A549 (cell line): ENCODE measurements at regions not wholly inside any gene's neighbourhood (a gene's known extent, or its start where the extent isn't known, plus 50 kb on each side); places are given as distances from the start of the nearest gene placed in this dataset.

Experiments used
- ATAC-seq, 2 experiments: fragments of 200-7000 bp in 1 of 2; fragments of >200 bp in 1 of 2; cut with Nextera tagmentation in 1 of 2; cut with Tn5 transposase in 1 of 2; 3 replicates each; pipeline versions ENCODE4 v1.8.0 to v1.9.1; 2018 to 2020; ENCODE audit warnings: mild to moderate bottlenecking in 1 of 2, moderate library complexity in 1 of 2
- CTCF ChIA-PET: fragments of 300-600 bp; sonication (Branson Sonifier 250); formaldehyde crosslinking; extraction: SDS; loops from one replicate; lab custom pipeline; 2021; ENCODE audit warnings: antibody characterized with exemption, inconsistent platforms; lab: Yijun Ruan, JAX
- POLR2A ChIA-PET: fragments of 350-600 bp; formaldehyde crosslinking; extraction: SDS; loops from one replicate; lab custom pipeline; 2021; ENCODE audit warnings: antibody characterized with exemption, inconsistent platforms; lab: Yijun Ruan, JAX
- DNase-seq, 2 experiments: peaks; one replicate each; pipeline versions ENCODE4 v3.0.0 to v3.0.0-alpha.2; 2011 to 2016; ENCODE audit warnings: low read depth in 1 of 2, low spot score in 1 of 2
- FAIRE-seq: peaks from 2 replicates; lab custom pipeline; 2011; peaks lifted over from hg19 to GRCh38; lab: Jason Lieb, UNC
- H3K27ac ChIP-seq, 2 experiments: fragments of >200 bp; sonication (Bioruptor Twin); formaldehyde crosslinking; 3 replicates each; pipeline ENCODE4 v1.5.1; 2016 to 2017
- H3K4me1 ChIP-seq: fragments of >200 bp; sonication (Bioruptor Twin); formaldehyde crosslinking; 3 replicates; pipeline ENCODE4 v1.6.1; 2016
- H3K4me2 ChIP-seq: fragments of >200 bp; sonication (Bioruptor Twin); formaldehyde crosslinking; 3 replicates; pipeline ENCODE4 v1.6.1; 2016
- H3K4me3 ChIP-seq: fragments of >200 bp; sonication (Bioruptor Twin); formaldehyde crosslinking; 3 replicates; pipeline ENCODE4 v1.5.1; 2016
- H3K9me3 ChIP-seq: fragments of >200 bp; sonication (Bioruptor Twin); formaldehyde crosslinking; 3 replicates; pipeline ENCODE4 v1.6.1; 2016
- BHLHE40 ChIP-seq: IDR thresholded peaks from 2 replicates; pipeline ENCODE4 v1.6.1; 2012; ENCODE audit warnings: low read depth, low read length, inconsistent platforms
- CEBPB ChIP-seq, 2 experiments: fragments of >200 bp in 1 of 2; sonication (Bioruptor Twin) in 1 of 2; formaldehyde crosslinking in 1 of 2; IDR thresholded peaks; 2 replicates each; pipeline ENCODE4 v1.6.1; 2012 to 2016
- CHD2 ChIP-seq: fragments of 150-350 bp; IDR thresholded peaks from 2 replicates; pipeline ENCODE4 v1.6.1; 2014; ENCODE audit warnings: low read length; ENCODE audit not compliant: partially characterized antibody
- EHMT2 ChIP-seq: fragments of 200-600 bp; sonication (generic); IDR thresholded peaks from 2 replicates; pipeline ENCODE4 v1.6.1; 2016; ENCODE audit warnings: antibody characterized with exemption, low read depth, mild to moderate bottlenecking, moderate library complexity
- ELK1 ChIP-seq: fragments of 150-350 bp; IDR thresholded peaks from 2 replicates; pipeline ENCODE4 v1.6.1; 2014; ENCODE audit warnings: low read depth, mild to moderate bottlenecking, low read length
- EP300 ChIP-seq, 2 experiments: fragments of >200 bp; sonication (Bioruptor Twin); formaldehyde crosslinking; IDR thresholded peaks; 2 replicates in 1 of 2; 3 replicates in 1 of 2; pipeline ENCODE4 v1.6.1; 2016 to 2017
- FOSL2 ChIP-seq, 2 experiments: fragments of 450-650 bp in 1 of 2; fragments of >200 bp in 1 of 2; sonication (Bioruptor Twin) in 1 of 2; formaldehyde crosslinking; IDR thresholded peaks; 2 replicates each; pipeline versions ENCODE4 v1.5.0 to v1.6.1; 2016 to 2020; ENCODE audit warnings: mild to moderate bottlenecking in 1 of 2, moderate library complexity in 1 of 2
- FOXS1 ChIP-seq: fragments of 250-450 bp; sonication (Bioruptor Pico); IDR thresholded peaks from 2 replicates; pipeline ENCODE4 v1.5.0; 2020; ENCODE audit warnings: mild to moderate bottlenecking, moderate library complexity
- HEYL ChIP-seq: fragments of 250-450 bp; sonication (Bioruptor Pico); IDR thresholded peaks from 2 replicates; pipeline ENCODE4 v1.8.0; 2021; ENCODE audit warnings: mild to moderate bottlenecking, moderate library complexity
- JUN ChIP-seq, 2 experiments: fragments of >200 bp; sonication (Bioruptor Twin); formaldehyde crosslinking; IDR thresholded peaks; 2 replicates in 1 of 2; 3 replicates in 1 of 2; pipeline ENCODE4 v1.6.1; 2016 to 2017
- MYC ChIP-seq: IDR thresholded peaks from 2 replicates; pipeline ENCODE4 v1.6.1; 2012; ENCODE audit warnings: mild to moderate bottlenecking, inconsistent platforms, low read length, improper control_type of control experiment, borderline replicate concordance
- NPAS2 ChIP-seq: fragments of 250-450 bp; sonication (Bioruptor Pico); IDR thresholded peaks from 2 replicates; pipeline ENCODE4 v1.8.0; 2022; ENCODE audit warnings: mild to moderate bottlenecking, moderate library complexity, borderline replicate concordance
- PHF8 ChIP-seq: fragments of 200-600 bp; sonication (generic); IDR thresholded peaks from 2 replicates; pipeline ENCODE4 v1.6.1; 2016; ENCODE audit warnings: low read depth, mild to moderate bottlenecking, antibody characterized with exemption, moderate library complexity, borderline replicate concordance
- POLR2A ChIP-seq: IDR thresholded peaks from 2 replicates; pipeline ENCODE4 v1.6.1; 2012; ENCODE audit warnings: mild to moderate bottlenecking, low read length
- RARB ChIP-seq: fragments of 250-450 bp; sonication (Bioruptor Pico); IDR thresholded peaks from 2 replicates; pipeline ENCODE4 v1.8.0; 2021; ENCODE audit warnings: mild to moderate bottlenecking, moderate library complexity
- RFX5 ChIP-seq: fragments of 450-650 bp; IDR thresholded peaks from 2 replicates; pipeline ENCODE4 v1.7.1; 2014; ENCODE audit warnings: antibody characterized with exemption, mild to moderate bottlenecking, moderate library complexity
- SMC3 ChIP-seq: fragments of >200 bp; sonication (Bioruptor Twin); formaldehyde crosslinking; IDR thresholded peaks from 3 replicates; pipeline ENCODE4 v1.6.1; 2018; ENCODE audit warnings: inconsistent platforms
- ZSCAN20 ChIP-seq: fragments of 250-450 bp; sonication (Bioruptor Pico); IDR thresholded peaks from 2 replicates; pipeline ENCODE4 v1.8.0; 2022; ENCODE audit warnings: mild to moderate bottlenecking, moderate library complexity
- whole genome bisulfite sequencing: methylation state at CpG from one replicate; pipeline ENCODE4 v1.1.6; 2017; ENCODE audit errors: missing lambda C conversion rate; 5-methylcytosine and 5-hydroxymethylcytosine counted together
- TF ChIP-seq, protein P1 (sequence below): fragments of 200-600 bp; sonication (generic); IDR thresholded peaks from 2 replicates; pipeline ENCODE4 v1.6.1; 2016; ENCODE audit warnings: antibody characterized with exemption, mild to moderate bottlenecking, moderate library complexity
- TF ChIP-seq, protein P2 (sequence below): IDR thresholded peaks from 2 replicates; pipeline ENCODE4 v1.6.1; 2012; ENCODE audit warnings: low read depth, borderline replicate concordance

- 54% methylated on average over 2 of the region's 2 CpGs for WGBS
- CTCF ChIA-PET = interaction anchor here (0.6 to 1.4 kb wide), 2 partner anchors 10 to 129 kb away, joined by 4 read pairs; no protein-coding TSS in a partner anchor
- no peak for FAIRE-seq
- POLR2A ChIA-PET = no interaction called here
- TF ChIP-seq NPAS2 (no peak), EP300 (IDR thresholded peaks at IDR 0.05) (no peak), RARB (CRISPR knock-in tag) (no peak)
- no peak overlapping the region for H3K27ac ChIP-seq
- DNase-seq = no peak
- no peaks in the 10 kb centered on the region for H3K9me3 ChIP-seq
- H3K4me3 ChIP-seq = no peak overlapping the region
- peaks cover 5% of the 10 kb centered on the region; the same call in 2 of the 3 replicates for H3K4me1 ChIP-seq
- H3K4me2 ChIP-seq = no peak overlapping the region
- no peak for ATAC-seq
Measured at GRCh38 chr9:108188976-108189375, 666.8 kb downstream of the ACTL7B start.

- H3K9me3 ChIP-seq = no peaks in the 10 kb centered on the region
- no peak overlapping the region for H3K4me2 ChIP-seq
- H3K4me3 ChIP-seq = no peak overlapping the region
- WGBS = 45% methylated on average over 2 of the region's 2 CpGs
- no peak overlapping the region for H3K27ac ChIP-seq
- CTCF ChIA-PET = interaction anchor here (0.6 to 1.4 kb wide), 3 partner anchors 9 to 129 kb away, joined by 3 to 4 read pairs (median 4); no protein-coding TSS in a partner anchor
- ATAC-seq = no peak
- no peak for TF ChIP-seq CEBPB (IDR thresholded peaks at IDR 0.05)
- TF ChIP-seq EP300 (IDR thresholded peaks at IDR 0.05) = no peak
- TF ChIP-seq HEYL = no peak
- TF ChIP-seq SMC3 = no peak
- TF ChIP-seq PHF8 = no peak
- no peak for TF ChIP-seq JUN (IDR thresholded peaks at IDR 0.05)
- TF ChIP-seq FOXS1 (CRISPR knock-in tag) = no peak
- TF ChIP-seq ELK1 = no peak
- FAIRE-seq = no peak
- peaks cover under 1% of the 10 kb centered on the region; the same call in 1 of the 3 replicates for H3K4me1 ChIP-seq
- no peak for DNase-seq
- POLR2A ChIA-PET = no interaction called here
Measured at GRCh38 chr9:108188482-108188881, 667.3 kb downstream of the ACTL7B start.

DNA sequence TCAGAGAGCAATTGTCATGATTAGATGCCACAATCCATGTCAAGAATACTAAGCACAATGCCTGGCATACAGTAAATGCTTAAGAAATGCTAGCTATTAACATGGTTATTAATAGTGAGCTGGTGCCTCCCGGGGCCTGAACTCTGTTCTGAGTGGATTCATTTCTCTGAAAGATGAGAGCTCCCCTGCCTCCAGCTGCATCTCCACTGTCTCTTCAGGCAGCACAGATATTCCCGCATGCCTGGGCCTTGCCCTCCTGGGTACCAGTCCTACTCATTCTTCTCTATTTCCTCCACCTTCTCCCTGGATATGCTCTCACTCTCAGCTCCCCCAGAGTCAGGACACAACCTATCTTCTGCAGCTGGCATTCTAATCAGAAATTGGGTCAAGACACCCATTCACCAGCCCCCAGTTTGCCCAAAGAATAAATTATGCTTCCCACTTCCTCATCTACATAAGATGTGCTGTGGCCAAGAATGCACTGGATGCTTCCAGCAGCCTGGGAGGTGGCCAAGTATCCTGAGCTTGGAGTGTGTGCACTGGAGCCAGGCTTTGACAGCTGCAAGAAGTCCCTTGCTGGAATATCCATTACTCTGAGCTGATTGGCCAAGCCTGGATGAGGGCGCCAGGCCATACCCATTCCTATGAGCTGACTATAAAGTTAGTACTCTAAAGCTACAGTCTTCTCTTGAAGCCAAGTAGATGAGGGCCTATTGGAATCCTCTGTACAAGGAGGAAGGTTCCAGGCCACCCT is 669.0 kb downstream of the ACTL7B start:
- DNase-seq (no peak), FAIRE-seq (no peak), ATAC-seq (no peak)
- TF ChIP-seq, protein P1, sequence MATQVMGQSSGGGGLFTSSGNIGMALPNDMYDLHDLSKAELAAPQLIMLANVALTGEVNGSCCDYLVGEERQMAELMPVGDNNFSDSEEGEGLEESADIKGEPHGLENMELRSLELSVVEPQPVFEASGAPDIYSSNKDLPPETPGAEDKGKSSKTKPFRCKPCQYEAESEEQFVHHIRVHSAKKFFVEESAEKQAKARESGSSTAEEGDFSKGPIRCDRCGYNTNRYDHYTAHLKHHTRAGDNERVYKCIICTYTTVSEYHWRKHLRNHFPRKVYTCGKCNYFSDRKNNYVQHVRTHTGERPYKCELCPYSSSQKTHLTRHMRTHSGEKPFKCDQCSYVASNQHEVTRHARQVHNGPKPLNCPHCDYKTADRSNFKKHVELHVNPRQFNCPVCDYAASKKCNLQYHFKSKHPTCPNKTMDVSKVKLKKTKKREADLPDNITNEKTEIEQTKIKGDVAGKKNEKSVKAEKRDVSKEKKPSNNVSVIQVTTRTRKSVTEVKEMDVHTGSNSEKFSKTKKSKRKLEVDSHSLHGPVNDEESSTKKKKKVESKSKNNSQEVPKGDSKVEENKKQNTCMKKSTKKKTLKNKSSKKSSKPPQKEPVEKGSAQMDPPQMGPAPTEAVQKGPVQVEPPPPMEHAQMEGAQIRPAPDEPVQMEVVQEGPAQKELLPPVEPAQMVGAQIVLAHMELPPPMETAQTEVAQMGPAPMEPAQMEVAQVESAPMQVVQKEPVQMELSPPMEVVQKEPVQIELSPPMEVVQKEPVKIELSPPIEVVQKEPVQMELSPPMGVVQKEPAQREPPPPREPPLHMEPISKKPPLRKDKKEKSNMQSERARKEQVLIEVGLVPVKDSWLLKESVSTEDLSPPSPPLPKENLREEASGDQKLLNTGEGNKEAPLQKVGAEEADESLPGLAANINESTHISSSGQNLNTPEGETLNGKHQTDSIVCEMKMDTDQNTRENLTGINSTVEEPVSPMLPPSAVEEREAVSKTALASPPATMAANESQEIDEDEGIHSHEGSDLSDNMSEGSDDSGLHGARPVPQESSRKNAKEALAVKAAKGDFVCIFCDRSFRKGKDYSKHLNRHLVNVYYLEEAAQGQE = no peak
- TF ChIP-seq RFX5 (no peak), SMC3 (no peak), MYC (no peak), POLR2A (no peak), ZSCAN20 (CRISPR knock-in tag) (no peak), EHMT2 (no peak), CHD2 (no peak), FOSL2 (IDR thresholded peaks at IDR 0.05) (no peak), FOSL2 (CRISPR knock-in tag; IDR thresholded peaks at IDR 0.05) (no peak), BHLHE40 (no peak)
- TF ChIP-seq, protein P2, sequence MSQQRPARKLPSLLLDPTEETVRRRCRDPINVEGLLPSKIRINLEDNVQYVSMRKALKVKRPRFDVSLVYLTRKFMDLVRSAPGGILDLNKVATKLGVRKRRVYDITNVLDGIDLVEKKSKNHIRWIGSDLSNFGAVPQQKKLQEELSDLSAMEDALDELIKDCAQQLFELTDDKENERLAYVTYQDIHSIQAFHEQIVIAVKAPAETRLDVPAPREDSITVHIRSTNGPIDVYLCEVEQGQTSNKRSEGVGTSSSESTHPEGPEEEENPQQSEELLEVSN = no peak
- Histone ChIP-seq H3K4me2 (no peak overlapping the region), H3K9me3 (no peaks in the 10 kb centered on the region), H3K27ac (no peak overlapping the region), H3K4me1 (no peaks in the 10 kb centered on the region), H3K4me3 (no peak overlapping the region)
- ChIA-PET POLR2A (no interaction called here), CTCF (interaction anchor here (0.6 kb wide), 1 partner anchor 20 kb away, joined by 3 read pairs; no protein-coding TSS in a partner anchor)
- WGBS = 86% methylated on average over 3 of the region's 3 CpGs
